SH-SY5Y (cell line): ENCODE measurements at regions not wholly inside any gene's neighbourhood (a gene's known extent, or its start where the extent isn't known, plus 50 kb on each side); places are given as distances from the start of the nearest gene placed in this dataset.

Source experiments
- GATA2 ChIP-seq: IDR thresholded peaks from 2 replicates; pipeline ENCODE4 v1.6.1; 2011; ENCODE audit warnings: mild to moderate bottlenecking, low read depth, low read length
- GATA3 ChIP-seq: IDR thresholded peaks from 2 replicates; pipeline ENCODE4 v1.6.1; 2011; ENCODE audit warnings: low read depth, mild to moderate bottlenecking, low read length, moderate library complexity

- no peak for TF ChIP-seq GATA2
- no peak for TF ChIP-seq GATA3
Observed at GRCh38 chr2:64789466-64790320, 136.0 kb upstream of the SERTAD2 start.
